ENCODE measurements at regions not wholly inside any gene's neighbourhood (a gene's known extent, or its start where the extent isn't known, plus 50 kb on each side); places are given as distances from the start of the nearest gene placed in this dataset.

- DNase-seq (ENCODE audit: low read depth in 2 of 2) = peak; percentile 5 to 29
These were observed 61.4 kb upstream of the GPR158 start for GRCh38 chr10:25113191-25114035.

DNA sequence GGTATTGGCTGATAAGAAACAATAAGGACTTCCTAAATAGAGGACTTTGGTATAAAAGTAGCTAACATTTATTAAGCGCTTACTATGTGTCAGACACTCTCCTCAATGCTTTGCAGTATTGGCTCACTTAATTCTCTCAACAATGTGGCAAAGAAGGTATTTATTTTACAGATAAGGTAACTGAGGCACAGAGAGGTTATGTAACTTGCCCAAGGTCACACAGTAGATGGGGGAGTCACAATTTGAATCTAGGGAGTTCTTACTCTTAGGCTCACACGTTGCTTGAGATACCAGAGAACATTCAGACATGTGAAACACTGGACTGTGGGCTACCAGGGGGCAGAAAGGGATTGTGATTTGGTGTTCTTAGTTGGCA, 60.8 kb upstream of the GPR158 start:
- DNase-seq (ENCODE audit: low read depth in 2 of 2) = no peak

- DNase-seq (ENCODE audit: low read depth in 2 of 2) = no peak
These were observed 57.0 kb upstream of the GPR158 start for GRCh38 chr10:25117757-25118156.

DNA sequence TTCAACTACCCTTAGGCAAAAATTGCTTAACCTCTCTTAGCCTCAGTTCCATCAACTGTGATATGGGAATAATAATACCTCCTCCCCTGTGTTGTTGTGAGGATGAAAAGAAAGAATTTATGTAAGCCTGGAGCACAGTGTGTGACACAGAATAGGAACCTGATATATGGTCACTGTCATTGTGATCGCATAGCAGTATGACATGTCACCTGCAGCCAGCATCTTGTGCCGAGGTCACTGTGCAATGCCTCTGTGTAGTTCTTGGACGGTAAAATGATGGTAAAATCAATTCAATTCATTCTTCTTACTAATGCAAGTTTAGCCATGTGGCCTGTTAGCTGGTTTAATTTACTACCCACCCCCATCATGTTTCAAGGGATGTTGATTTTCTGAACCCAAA, 54.6 kb upstream of the GPR158 start:
- no peak for DNase-seq (ENCODE audit: low read depth in 2 of 2)

Measured in stimulated activated CD8-positive, alpha-beta memory T cell treated with anti-CD3 and anti-CD28 coated beads, Interleukin-2, amount 100 ng/mL, for 48 hours (primary cell).